ENCODE measurements at regions not wholly inside any gene's neighbourhood (a gene's known extent, or its start where the extent isn't known, plus 50 kb on each side); places are given as distances from the start of the nearest gene placed in this dataset.

GRCh38 chr2:134189009-134189720 lies 64.7 kb upstream of the MGAT5 start:
- in situ Hi-C loops (cut with MboI; ENCODE audit: low sequenced_read_pairs), result no loop called here

GRCh38 chr2:134190062-134190806 lies 63.6 kb upstream of the MGAT5 start:
- in situ Hi-C loops (cut with MboI; ENCODE audit: low sequenced_read_pairs), result no loop called here

- in situ Hi-C loops (cut with MboI; ENCODE audit: low sequenced_read_pairs), result no loop called here
These were observed 63.1 kb upstream of the MGAT5 start for GRCh38 chr2:134190807-134191203.

GRCh38 chr2:134191835-134192234 lies 62.0 kb upstream of the MGAT5 start:
- in situ Hi-C loops (cut with MboI; ENCODE audit: low sequenced_read_pairs), result no loop called here

- in situ Hi-C loops (cut with MboI; ENCODE audit: low sequenced_read_pairs), result no loop called here
These were observed 60.9 kb upstream of the MGAT5 start for GRCh38 chr2:134193006-134193405.

- in situ Hi-C loops (cut with MboI; ENCODE audit: low sequenced_read_pairs), result no loop called here
These were observed 59.4 kb upstream of the MGAT5 start for GRCh38 chr2:134194519-134194918.

GRCh38 chr2:134195341-134195740 lies 58.5 kb upstream of the MGAT5 start:
- in situ Hi-C loops (cut with MboI; ENCODE audit: low sequenced_read_pairs), result no loop called here

- in situ Hi-C loops (cut with MboI; ENCODE audit: low sequenced_read_pairs), result no loop called here
These were observed 56.4 kb upstream of the MGAT5 start for GRCh38 chr2:134197445-134197844.

- in situ Hi-C loops (cut with MboI; ENCODE audit: low sequenced_read_pairs), result no loop called here
These were observed 55.8 kb upstream of the MGAT5 start for GRCh38 chr2:134198006-134198634.

GRCh38 chr2:134199123-134199522 lies 54.7 kb upstream of the MGAT5 start:
- in situ Hi-C loops (cut with MboI; ENCODE audit: low sequenced_read_pairs), result no loop called here

GRCh38 chr2:134200036-134200618 lies 53.7 kb upstream of the MGAT5 start:
- in situ Hi-C loops (cut with MboI; ENCODE audit: low sequenced_read_pairs), result no loop called here

- in situ Hi-C loops (cut with MboI; ENCODE audit: low sequenced_read_pairs), result no loop called here
These were observed 52.3 kb upstream of the MGAT5 start for GRCh38 chr2:134201533-134201932.

GRCh38 chr2:134202371-134202770 lies 51.5 kb upstream of the MGAT5 start:
- in situ Hi-C loops (cut with MboI; ENCODE audit: low sequenced_read_pairs), result no loop called here

- in situ Hi-C loops (cut with MboI; ENCODE audit: low sequenced_read_pairs), result no loop called here
These were observed 50.7 kb upstream of the MGAT5 start for GRCh38 chr2:134203175-134203574.

Data from HL-60/S4 treated with phorbol 12-myristate 13-acetate at 8.2 ng/mL for 4 days and 3 days (cell line).